H1 (cell line): ENCODE measurements at regions not wholly inside any gene's neighbourhood (a gene's known extent, or its start where the extent isn't known, plus 50 kb on each side); places are given as distances from the start of the nearest gene placed in this dataset.

Experiments used
- CHD2 ChIP-seq: IDR thresholded peaks from 2 replicates; pipeline ENCODE4 v1.6.1; 2012; ENCODE audit warnings: low read length, improper control_type of control experiment
- E2F6 ChIP-seq: IDR thresholded peaks from 2 replicates; pipeline ENCODE4 v1.6.1; 2012; ENCODE audit warnings: inconsistent platforms
- JUN ChIP-seq: IDR thresholded peaks from 2 replicates; pipeline ENCODE4 v1.6.1; 2011; ENCODE audit warnings: low read depth, mild to moderate bottlenecking, improper control_type of control experiment, low read length
- RBBP5 ChIP-seq: IDR thresholded peaks from 2 replicates; pipeline ENCODE4 v1.7.1; 2012; ENCODE audit warnings: low read depth, mild to moderate bottlenecking, inconsistent platforms, low read length, moderate library complexity, borderline replicate concordance

- TF ChIP-seq CHD2 (no peak), JUN (no peak), RBBP5 (no peak), E2F6 (no peak)
These were observed 585.9 kb downstream of the DIPK2A start (continued) for GRCh38 chr3:144557515-144557914.
